ENCODE measurements at regions not wholly inside any gene's neighbourhood (a gene's known extent, or its start where the extent isn't known, plus 50 kb on each side); places are given as distances from the start of the nearest gene placed in this dataset.
A peak's percentile ranks its signal among the peaks of the same experiment; 100 is the strongest.
"Not testable (repeated sequence)": the region's sequence is repeated elsewhere in the genome, so short reads cannot be mapped to it uniquely, and the experiment has no call there.

- peak overlapping the region in 5 of 10 donors; percentile 8 to 29 (median 17) for H3K4me3 ChIP-seq
- peak in 1 of 8 donors; percentile 20 for ATAC-seq
- TF ChIP-seq CTCF (IDR thresholded peaks at IDR 0.05), result no peak
- no peak overlapping the region for H3K27ac ChIP-seq
- no peaks in the 10 kb centered on the region for H3K9me3 ChIP-seq
- peaks cover 10 to 50% (median 30%) of the 10 kb centered on the region in 7 donors for H3K27me3 ChIP-seq
- peaks cover 0 to 3% (median 0%) of the 10 kb centered on the region in 9 donors for H3K4me1 ChIP-seq
- intact Hi-C loops (cut with DNase I), result no loop called here
- 4 to 16% methylated on average over 62 to 64 of the region's 66 CpGs for WGBS, 2 donors
- no peak for DNase-seq
- no peaks in the 10 kb centered on the region for H3K36me3 ChIP-seq
These were observed 85.6 kb downstream of the ALG10 start for GRCh38 chr12:34107781-34108404.

GRCh38 chr12:34108405-34108803, 86.1 kb downstream of the ALG10 start:
- ATAC-seq, result peak in 1 of 8 donors; percentile 30
- peaks cover 10 to 50% (median 30%) of the 10 kb centered on the region in 7 donors for H3K27me3 ChIP-seq
- H3K4me1 ChIP-seq, result peaks cover 0 to 3% (median 0%) of the 10 kb centered on the region in 9 donors
- H3K4me3 ChIP-seq, result peak overlapping the region in 5 of 10 donors; percentile 8 to 29 (median 17)
- 21 to 38% methylated on average over 24 of the region's 24 CpGs for WGBS, 2 donors
- H3K9me3 ChIP-seq, result no peaks in the 10 kb centered on the region
- no peak for TF ChIP-seq CTCF (IDR thresholded peaks at IDR 0.05)
- H3K36me3 ChIP-seq, result no peaks in the 10 kb centered on the region
- intact Hi-C loops (cut with DNase I), result no loop called here
- no peak overlapping the region for H3K27ac ChIP-seq
- no peak for DNase-seq

GRCh38 chr12:34108967-34109366, 86.7 kb downstream of the ALG10 start:
- no peak for TF ChIP-seq CTCF (IDR thresholded peaks at IDR 0.05)
- ATAC-seq (peak in 2 of 8 donors; percentile 14 to 26), DNase-seq (no peak)
- no peak overlapping the region for H3K4me3 ChIP-seq
- no peaks in the 10 kb centered on the region for H3K9me3 ChIP-seq
- intact Hi-C loops (cut with DNase I), result no loop called here
- no peaks in the 10 kb centered on the region for H3K36me3 ChIP-seq
- H3K4me1 ChIP-seq, result peaks cover 0 to 3% (median 0%) of the 10 kb centered on the region in 9 donors
- H3K27me3 ChIP-seq, result peaks cover 10 to 46% (median 30%) of the 10 kb centered on the region in 7 donors
- H3K27ac ChIP-seq, result no peak overlapping the region
- 86 to 88% methylated on average over 5 of the region's 5 CpGs for WGBS, 2 donors

- ATAC-seq (peak in 1 of 8 donors; percentile 38), DNase-seq (no peak)
- Histone ChIP-seq H3K36me3 (no peaks in the 10 kb centered on the region), H3K4me1 (peaks cover 0 to 3% (median 0%) of the 10 kb centered on the region in 9 donors), H3K27ac (no peak overlapping the region), H3K27me3 (peaks cover 10 to 46% (median 30%) of the 10 kb centered on the region in 7 donors), H3K9me3 (no peaks in the 10 kb centered on the region), H3K4me3 (no peak overlapping the region)
- 82 to 87% methylated on average over 5 of the region's 5 CpGs for WGBS, 2 donors
- intact Hi-C loops (cut with DNase I), result no loop called here
- TF ChIP-seq CTCF (IDR thresholded peaks at IDR 0.05), result no peak
These were observed 87.1 kb downstream of the ALG10 start for GRCh38 chr12:34109390-34109789.

GRCh38 chr12:34109909-34110531, 87.7 kb downstream of the ALG10 start:
- H3K27ac ChIP-seq; ATAC-seq; intact Hi-C loops (cut with DNase I); H3K9me3 ChIP-seq; H3K36me3 ChIP-seq; H3K4me3 ChIP-seq; H3K4me1 ChIP-seq; DNase-seq: not testable (repeated sequence)
- 73 to 78% methylated on average over 8 of the region's 8 CpGs for WGBS, 2 donors
- peaks cover 10 to 46% (median 30%) of the 10 kb centered on the region in 7 donors for H3K27me3 ChIP-seq
